HG02884 (cell line): ENCODE measurements at regions not wholly inside any gene's neighbourhood (a gene's known extent, or its start where the extent isn't known, plus 50 kb on each side); places are given as distances from the start of the nearest gene placed in this dataset.

Experiments used
- ATAC-seq: cut with Tn5 transposase; IDR thresholded peaks from one replicate; pipeline ENCODE4 v1.9.1; 2021; ENCODE audit warnings: mild to moderate bottlenecking, moderate library complexity; ENCODE audit not compliant: unreplicated experiment

- ATAC-seq: no peak
These were observed 328.2 kb upstream of the GRAMD2B start for GRCh38 chr5:126094991-126095390.

DNA sequence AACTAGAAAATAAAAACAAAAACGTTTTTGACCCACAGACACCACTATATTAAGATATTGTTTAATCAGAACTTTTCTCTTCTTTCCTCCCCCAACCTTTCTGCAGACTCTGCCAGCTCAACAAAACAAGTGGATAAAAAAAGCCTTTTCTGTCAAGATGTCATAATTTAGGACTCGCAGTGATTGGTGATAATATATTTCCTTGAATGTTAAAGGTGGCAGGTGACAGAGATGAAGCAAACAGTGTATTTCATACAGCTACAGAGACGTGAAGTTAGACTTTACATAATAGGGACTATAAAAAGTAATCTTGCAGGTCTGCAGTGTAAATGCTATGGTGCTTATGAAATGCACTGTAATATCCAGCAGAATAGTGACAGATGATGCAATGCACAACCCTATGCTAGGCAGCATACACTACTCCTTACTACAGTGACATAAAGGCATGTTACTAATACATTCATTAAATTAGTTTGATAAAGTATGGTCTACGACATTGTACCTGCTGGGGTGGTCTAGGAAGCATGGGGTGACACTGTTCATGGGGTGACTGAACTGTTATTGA is 326.7 kb upstream of the GRAMD2B start:
- ATAC-seq: no peak

DNA sequence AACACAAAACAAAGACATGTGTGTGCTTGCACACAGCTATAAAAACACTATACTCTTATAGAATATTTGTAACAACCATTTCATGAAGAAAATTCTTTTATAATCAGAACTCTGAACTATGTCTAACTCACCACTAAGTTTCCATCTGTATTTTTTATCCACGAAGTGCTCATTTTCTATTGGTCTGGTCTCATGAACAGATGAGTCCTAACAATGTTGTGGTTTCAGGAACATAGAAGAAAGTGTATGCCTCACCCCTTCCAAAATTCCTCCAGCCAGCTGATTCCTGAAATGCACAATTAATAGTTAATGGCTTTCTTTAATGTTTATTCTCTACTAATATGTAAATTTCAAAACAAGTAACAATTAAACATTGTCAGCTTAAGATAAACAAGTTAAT is 325.3 kb upstream of the GRAMD2B start:
- ATAC-seq: no peak

DNA sequence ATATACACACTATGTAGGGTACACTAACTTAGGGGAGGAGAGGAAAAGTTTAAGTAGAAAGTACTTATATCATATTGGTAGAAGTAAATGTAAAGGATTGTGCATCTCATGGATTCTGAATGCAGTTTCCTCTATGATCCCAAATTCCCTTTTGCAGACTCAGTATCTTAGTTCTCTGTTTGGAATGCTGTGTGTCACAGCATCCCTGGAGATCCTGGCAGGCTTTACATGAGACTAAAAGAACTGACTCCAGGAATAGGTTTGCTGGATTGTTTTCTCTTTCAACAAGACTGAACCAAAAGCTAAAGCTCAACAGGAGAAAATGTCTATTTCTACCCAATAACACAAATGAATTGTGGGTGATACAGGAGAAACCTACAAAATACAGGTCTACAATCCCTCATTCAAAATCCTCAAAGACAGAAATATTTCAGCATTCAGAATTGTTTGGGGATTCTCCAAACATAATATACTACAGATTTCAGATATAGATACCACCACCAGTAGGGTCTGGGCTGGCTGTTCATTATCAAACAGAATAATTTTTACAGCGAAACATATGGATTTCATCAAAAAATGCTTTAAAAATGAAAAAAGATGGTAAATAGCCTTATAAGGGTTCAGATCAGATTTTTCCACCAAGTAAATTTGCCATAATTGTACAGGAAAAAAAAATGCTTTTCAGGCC is 324.7 kb upstream of the GRAMD2B start:
- no peak for ATAC-seq

DNA sequence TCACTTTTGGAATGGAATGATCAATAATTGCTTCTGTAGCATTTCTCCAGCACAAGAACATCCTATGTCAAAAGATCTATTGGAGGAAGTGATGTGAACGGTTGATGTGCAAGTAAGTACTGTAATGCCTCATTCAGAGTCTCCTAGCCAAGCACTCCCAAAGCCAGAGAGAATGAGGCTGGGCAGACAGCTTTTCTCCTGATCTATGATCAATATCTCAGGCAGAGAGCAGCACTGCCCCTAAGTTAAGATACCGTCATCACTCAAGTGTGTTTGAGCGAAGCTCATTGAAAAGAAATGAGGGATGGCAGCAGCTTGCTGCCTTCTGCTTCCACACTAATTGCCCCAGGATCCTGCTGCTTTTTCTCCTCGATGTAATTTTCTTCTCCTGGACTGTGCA is 324.1 kb upstream of the GRAMD2B start:
- no peak for ATAC-seq

DNA sequence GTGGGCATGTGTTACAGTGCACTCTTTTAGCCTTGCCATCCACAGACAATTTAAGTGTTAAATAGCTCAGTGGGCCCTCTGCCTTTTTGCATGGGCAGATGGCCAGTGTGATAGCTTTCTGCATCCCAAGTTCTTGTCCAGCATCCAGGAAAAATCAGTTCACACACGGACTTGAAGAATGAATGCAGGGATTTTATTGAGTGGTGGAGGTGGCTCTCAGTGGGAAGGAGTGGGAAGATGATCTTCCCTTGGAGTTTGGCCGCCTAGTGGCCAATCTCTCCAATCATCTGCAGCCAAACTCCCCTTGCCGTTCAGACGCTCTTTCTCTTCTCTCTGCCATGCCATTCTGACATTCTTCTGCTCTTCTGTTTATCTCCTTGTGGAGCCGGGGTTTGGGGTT is 322.4 kb upstream of the GRAMD2B start:
- ATAC-seq: no peak

GRCh38 chr5:126101901-126102300 is 321.3 kb upstream of the GRAMD2B start:
- ATAC-seq: no peak

DNA sequence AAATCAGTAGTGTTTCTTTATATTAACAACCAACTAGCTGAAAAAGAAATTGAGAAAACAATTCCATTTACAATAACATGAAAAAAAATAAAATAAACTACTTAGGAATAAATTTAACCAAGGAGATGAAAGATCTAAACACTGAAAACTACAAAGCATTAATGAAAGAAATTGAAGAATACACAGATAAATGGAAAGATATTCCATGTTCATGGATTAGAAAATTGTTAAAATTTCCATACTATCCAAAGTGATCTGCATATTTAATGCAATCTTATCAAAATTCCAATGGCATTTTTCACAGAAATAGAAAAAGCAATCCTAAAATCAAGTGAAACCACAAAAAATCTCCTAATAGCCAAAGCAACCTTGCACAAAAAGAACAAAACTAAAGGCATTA is 320.2 kb upstream of the GRAMD2B start:
- no peak for ATAC-seq

DNA sequence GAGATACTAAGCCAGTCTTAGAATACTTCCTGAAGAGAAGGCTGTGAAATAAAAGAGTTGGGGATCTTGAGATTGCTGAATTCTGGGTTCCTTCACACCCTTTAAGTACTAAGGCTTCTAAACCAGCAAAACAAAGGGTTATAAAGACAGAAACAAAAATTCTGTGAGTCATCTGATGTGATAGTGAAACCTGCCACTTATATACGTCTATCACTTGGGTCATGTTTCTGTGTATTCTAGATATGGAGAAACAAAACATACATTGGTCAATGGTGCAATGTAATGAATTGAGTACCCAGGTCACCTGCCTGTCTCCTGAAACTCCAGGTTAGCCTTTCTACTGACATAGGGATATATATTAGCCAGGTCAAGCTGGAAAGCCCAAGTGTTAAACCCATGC is 319.3 kb upstream of the GRAMD2B start:
- no peak for ATAC-seq

DNA sequence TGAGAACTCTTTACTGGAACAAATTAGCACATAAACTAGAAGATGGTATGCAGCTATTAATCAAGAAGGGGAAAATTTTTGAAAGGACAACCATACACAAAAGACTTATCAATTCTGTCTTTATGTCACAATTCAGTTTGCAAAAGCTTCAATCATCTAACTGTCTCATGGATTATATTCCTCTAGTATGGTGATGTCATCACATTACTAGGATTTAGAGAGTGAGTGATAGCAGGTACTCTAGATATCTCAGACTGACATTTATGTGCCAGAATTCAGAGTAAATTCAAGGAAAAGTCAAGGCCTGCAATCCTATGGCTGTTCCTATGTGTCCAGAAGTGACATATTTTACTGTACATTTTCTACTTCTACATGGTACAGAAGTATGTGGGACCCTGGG is 318.9 kb upstream of the GRAMD2B start:
- no peak for ATAC-seq

GRCh38 chr5:126104951-126105350 is 318.3 kb upstream of the GRAMD2B start:
- ATAC-seq: no peak

- ATAC-seq: no peak
These were observed 317.2 kb upstream of the GRAMD2B start for GRCh38 chr5:126106029-126106428.

- ATAC-seq: no peak
These were observed 315.8 kb upstream of the GRAMD2B start for GRCh38 chr5:126107381-126107780.

GRCh38 chr5:126108470-126108869 is 314.7 kb upstream of the GRAMD2B start:
- ATAC-seq: no peak

DNA sequence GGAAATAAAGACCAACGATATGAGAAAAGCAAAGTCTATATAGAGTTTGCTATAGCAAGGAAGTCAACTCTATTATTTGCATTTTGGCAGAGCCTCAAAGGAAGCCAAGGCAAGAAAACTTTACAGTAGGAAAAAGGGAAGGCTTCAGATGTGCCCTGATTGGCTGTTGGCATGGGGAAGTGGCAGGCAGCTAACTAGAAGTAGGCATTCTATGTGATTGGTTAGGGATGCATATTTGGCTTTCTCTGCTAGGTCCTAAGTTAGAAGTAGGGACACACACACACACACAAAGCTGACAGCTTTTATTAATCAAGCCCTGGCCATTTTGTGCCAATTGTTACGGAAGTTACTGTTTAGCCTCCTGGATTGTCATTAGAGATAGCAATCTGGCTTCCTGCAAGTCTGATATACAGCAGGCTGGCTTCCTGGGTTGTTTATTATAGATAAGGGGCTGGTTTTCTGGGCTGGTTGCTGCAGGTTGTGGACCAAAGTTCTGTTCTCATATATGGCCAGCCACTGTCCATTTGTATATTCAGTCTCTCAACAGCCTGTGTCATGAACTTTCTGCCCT is 308.1 kb upstream of the GRAMD2B start:
- no peak for ATAC-seq

DNA sequence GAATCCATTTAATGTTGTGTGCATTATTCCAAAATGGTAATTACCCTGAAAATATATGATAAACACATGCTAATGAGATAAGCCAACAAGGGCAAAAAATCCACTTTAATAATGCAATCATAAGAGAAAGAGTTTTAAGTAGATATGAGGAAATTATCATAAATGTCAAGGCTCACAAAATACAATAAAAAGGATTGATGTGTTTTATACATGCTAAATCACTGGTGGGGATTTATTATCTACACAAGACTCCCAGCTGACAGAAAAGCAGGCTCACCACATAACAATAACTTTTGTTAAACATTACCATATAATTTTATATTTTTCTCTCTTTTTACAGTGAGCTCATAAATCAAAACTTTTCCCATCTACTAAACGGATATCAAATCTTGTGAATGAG is 306.2 kb upstream of the GRAMD2B start:
- ATAC-seq: no peak

- ATAC-seq: no peak
These were observed 303.2 kb upstream of the GRAMD2B start for GRCh38 chr5:126119887-126120442.

- no peak for ATAC-seq
These were observed 302.3 kb upstream of the GRAMD2B start for GRCh38 chr5:126120939-126121338.

- ATAC-seq: no peak
These were observed 300.3 kb upstream of the GRAMD2B start for GRCh38 chr5:126122942-126123341.

DNA sequence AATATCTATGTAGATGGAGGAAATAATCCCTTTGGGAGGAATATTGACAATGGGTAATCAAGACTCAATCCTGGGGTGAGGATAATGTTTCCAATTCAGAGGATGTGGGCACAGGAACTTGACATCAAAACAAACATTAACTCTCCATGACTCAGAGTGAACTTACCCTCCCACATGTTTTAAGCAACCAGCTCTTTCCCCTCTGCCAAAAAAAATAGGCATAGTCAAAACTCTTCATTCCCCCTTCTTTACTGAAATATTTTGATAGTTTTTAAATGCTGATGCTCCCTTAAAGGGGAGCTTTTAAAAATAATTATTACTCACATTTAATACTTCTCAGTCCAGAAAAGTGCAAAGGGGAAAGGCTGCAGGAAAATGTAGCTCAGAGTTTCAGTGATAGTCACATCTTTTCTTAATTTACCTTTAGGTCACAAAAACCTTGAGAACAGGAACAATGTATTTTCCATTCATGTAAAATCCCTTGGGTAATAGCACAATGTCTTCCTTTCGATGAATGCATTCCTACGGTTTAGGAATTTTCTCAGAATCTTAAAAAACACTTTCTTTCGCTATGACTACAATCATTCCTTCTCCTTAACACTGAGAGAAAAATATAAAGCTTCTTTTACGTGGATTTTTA is 298.4 kb upstream of the GRAMD2B start:
- ATAC-seq: no peak

DNA sequence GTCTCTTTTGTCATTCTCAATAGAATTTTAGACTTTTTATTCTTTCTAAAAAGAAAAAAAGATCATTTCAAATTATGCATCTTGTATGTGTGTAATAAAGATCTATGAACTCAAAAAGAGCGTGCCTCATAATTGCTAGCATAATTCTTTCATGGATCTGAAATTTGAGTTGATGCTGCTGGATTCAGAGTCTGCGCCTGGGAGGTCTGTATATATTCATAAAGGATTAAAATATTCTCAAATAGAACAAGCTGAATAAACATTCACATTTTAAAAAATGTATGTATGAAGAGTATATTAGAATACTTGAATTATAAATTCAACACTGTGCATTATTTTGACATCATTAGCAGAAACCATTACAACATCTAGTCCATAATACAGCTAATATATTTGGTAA is 297.8 kb upstream of the GRAMD2B start:
- ATAC-seq: no peak

- no peak for ATAC-seq
These were observed 296.6 kb upstream of the GRAMD2B start for GRCh38 chr5:126126574-126126973.
